GM06990 (cell line): ENCODE measurements at regions not wholly inside any gene's neighbourhood (a gene's known extent, or its start where the extent isn't known, plus 50 kb on each side); places are given as distances from the start of the nearest gene placed in this dataset.

Experiments
- DNase-seq: peaks from one replicate; pipeline ENCODE4 v3.0.0-alpha.2; 2011; ENCODE audit not compliant: insufficient read length; ENCODE audit errors: extremely low read depth
- H3K27me3 ChIP-seq: replicated peaks from 2 replicates; pipeline ENCODE4 v1.6.0; 2011; ENCODE audit warnings: low read length; ENCODE audit not compliant: control insufficient read depth, insufficient read depth
- H3K36me3 ChIP-seq: 2 replicates; pipeline ENCODE4 v1.5.1; 2011; ENCODE audit warnings: low read length; ENCODE audit not compliant: control insufficient read depth, insufficient read depth
- H3K4me3 ChIP-seq: replicated peaks from 2 replicates; pipeline ENCODE4 v1.5.1; 2011; ENCODE audit warnings: low read depth, mild to moderate bottlenecking, control low read depth, low read length
- TF ChIP-seq, protein P1 (sequence below): IDR thresholded peaks from 2 replicates; pipeline ENCODE4 v1.5.1; 2011; ENCODE audit warnings: low read length, control low read depth, mild to moderate bottlenecking, inconsistent platforms; ENCODE audit not compliant: insufficient read depth, poor library complexity, severe bottlenecking

DNA sequence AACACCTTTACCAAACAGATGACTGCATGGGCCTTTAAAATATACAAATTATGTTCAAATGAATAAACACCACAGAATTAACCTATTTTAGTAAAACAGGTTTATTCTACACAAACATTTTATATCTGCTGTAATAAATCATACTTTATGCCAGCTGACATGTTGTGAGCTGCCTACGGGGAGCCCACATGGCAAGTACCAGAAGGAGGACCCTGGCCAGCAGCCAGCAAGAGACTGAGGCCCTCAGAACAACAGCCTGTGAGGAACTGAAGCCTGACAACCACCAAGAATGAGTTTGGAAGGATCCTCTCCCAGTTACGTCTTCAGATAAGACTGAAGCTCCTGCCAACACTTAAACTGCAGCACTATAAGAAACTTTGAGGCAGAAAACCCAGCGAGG, 377.0 kb downstream of the PDGFC start:
- TF ChIP-seq, protein P1, sequence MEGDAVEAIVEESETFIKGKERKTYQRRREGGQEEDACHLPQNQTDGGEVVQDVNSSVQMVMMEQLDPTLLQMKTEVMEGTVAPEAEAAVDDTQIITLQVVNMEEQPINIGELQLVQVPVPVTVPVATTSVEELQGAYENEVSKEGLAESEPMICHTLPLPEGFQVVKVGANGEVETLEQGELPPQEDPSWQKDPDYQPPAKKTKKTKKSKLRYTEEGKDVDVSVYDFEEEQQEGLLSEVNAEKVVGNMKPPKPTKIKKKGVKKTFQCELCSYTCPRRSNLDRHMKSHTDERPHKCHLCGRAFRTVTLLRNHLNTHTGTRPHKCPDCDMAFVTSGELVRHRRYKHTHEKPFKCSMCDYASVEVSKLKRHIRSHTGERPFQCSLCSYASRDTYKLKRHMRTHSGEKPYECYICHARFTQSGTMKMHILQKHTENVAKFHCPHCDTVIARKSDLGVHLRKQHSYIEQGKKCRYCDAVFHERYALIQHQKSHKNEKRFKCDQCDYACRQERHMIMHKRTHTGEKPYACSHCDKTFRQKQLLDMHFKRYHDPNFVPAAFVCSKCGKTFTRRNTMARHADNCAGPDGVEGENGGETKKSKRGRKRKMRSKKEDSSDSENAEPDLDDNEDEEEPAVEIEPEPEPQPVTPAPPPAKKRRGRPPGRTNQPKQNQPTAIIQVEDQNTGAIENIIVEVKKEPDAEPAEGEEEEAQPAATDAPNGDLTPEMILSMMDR: no peak

DNA sequence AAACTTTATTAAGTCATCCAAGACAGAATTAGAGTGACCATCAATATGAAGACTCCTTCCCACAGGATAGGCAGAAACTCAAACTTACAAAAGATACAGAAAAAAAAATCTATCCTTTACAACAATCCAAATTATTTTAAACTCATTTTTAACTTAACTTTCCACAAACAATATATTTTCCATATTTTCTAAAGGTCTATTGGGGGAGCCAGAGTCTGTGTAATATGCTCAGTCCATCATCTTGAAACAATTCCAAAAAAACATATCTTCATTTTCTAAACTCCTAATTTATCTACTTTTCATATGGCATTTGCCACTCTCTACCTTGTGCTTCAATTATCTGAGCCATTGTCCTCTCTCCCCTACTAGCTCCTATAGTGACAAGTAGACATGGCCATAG, 378.1 kb downstream of the PDGFC start:
- no peak for DNase-seq
- TF ChIP-seq, protein P1: no peak
- no peaks in the 10 kb centered on the region for H3K36me3 ChIP-seq
- H3K27me3 ChIP-seq: no peaks in the 10 kb centered on the region
- no peak overlapping the region for H3K4me3 ChIP-seq

More for the DNA sequence above, 377.0 kb downstream of the PDGFC start:
- Histone ChIP-seq H3K27me3 (no peaks in the 10 kb centered on the region), H3K36me3 (no peaks in the 10 kb centered on the region), H3K4me3 (no peak overlapping the region)
- no peak for DNase-seq

GRCh38 chr4:156591679-156592078, 379.9 kb downstream of the PDGFC start:
- DNase-seq: no peak
- Histone ChIP-seq H3K36me3 (no peaks in the 10 kb centered on the region), H3K27me3 (no peaks in the 10 kb centered on the region), H3K4me3 (no peak overlapping the region)
- TF ChIP-seq, protein P1: no peak

- Histone ChIP-seq H3K36me3 (no peaks in the 10 kb centered on the region), H3K27me3 (no peaks in the 10 kb centered on the region), H3K4me3 (no peak overlapping the region)
- DNase-seq: no peak
- TF ChIP-seq, protein P1: no peak
These were observed 387.5 kb downstream of the PDGFC start for GRCh38 chr4:156584100-156584499.

- Histone ChIP-seq H3K36me3 (no peaks in the 10 kb centered on the region), H3K27me3 (no peaks in the 10 kb centered on the region), H3K4me3 (no peak overlapping the region)
- TF ChIP-seq, protein P1: no peak
- no peak for DNase-seq
These were observed 388.3 kb downstream of the PDGFC start for GRCh38 chr4:156583265-156583664.

- Histone ChIP-seq H3K36me3 (no peaks in the 10 kb centered on the region), H3K4me3 (no peak overlapping the region), H3K27me3 (no peaks in the 10 kb centered on the region)
- TF ChIP-seq, protein P1: no peak
- DNase-seq: no peak
These were observed 390.1 kb downstream of the PDGFC start for GRCh38 chr4:156581282-156582063.
